ENCODE measurements at regions not wholly inside any gene's neighbourhood (a gene's known extent, or its start where the extent isn't known, plus 50 kb on each side); places are given as distances from the start of the nearest gene placed in this dataset.

- no peaks in the 10 kb centered on the region for H3K9me2 ChIP-seq (ENCODE audit: insufficient read depth, low read length)
- no peak overlapping the region for H3K4me3 ChIP-seq (ENCODE audit: low read depth, low read length, poor library complexity, severe bottlenecking)
- no peaks in the 10 kb centered on the region for H4K20me1 ChIP-seq (ENCODE audit: insufficient read depth, low read length)
- no peaks in the 10 kb centered on the region for H3K36me3 ChIP-seq (ENCODE audit: insufficient read depth, low read length)
- no peak overlapping the region for H2AFZ ChIP-seq (ENCODE audit: low read length)
- H3K79me2 ChIP-seq (ENCODE audit: insufficient read depth, low read depth, low read length): no peaks in the 10 kb centered on the region
- H3K9me3 ChIP-seq (ENCODE audit: low read length): no peaks in the 10 kb centered on the region; the same call in 1 of the 2 replicates
- POLR2A ChIA-PET: interaction anchor here (0.7 kb wide), 1 partner anchor 10 kb away, joined by 3 read pairs; no protein-coding TSS in a partner anchor
- H3K4me1 ChIP-seq (ENCODE audit: insufficient read depth, low read length, poor library complexity, severe bottlenecking): peaks cover 3% of the 10 kb centered on the region
- intact Hi-C loops (cut with micrococcal nuclease; ENCODE audit: unreplicated experiment): no loop called here
- BruUV-seq (replicated peaks): no TSS peak
- no peak for TF ChIP-seq CTCF (conservative IDR thresholded peaks at IDR 0.05; ENCODE audit: low read length)
- DNase-seq (ENCODE audit: low spot score): no peak
- no peak overlapping the region for H3K4me2 ChIP-seq (ENCODE audit: low read length)
- CTCF ChIA-PET (ENCODE audit: unreplicated experiment): no interaction called here
- no peak overlapping the region for H3K27ac ChIP-seq (ENCODE audit: low read depth, low read length, poor library complexity, severe bottlenecking)
Measured at GRCh38 chr5:163938595-163938994, 433.2 kb downstream of the MAT2B start.

DNA sequence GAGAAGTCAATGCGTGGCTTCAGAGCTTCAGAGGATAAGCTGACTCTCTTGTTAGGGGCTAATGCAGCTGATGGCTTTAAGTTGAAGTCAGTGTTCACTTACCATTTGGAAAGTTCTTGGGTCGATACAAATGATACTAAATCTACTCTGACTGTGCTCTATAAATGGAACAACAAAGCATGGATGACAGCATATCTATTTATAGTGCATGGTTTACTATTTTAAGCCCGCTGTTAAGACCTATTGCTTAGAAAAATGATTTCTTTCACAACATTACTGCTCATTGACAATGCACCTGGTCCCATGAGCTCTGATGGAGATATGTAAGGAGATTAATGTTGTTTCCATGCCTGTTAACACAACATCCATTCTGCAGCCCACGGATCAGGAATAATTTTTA is 435.7 kb downstream of the MAT2B start:
- no peaks in the 10 kb centered on the region; the same call in 1 of the 2 replicates for H3K9me3 ChIP-seq (ENCODE audit: low read length)
- no peak for TF ChIP-seq CTCF (conservative IDR thresholded peaks at IDR 0.05; ENCODE audit: low read length)
- TF ChIP-seq EZH2phosphoT487 (IDR thresholded peaks at IDR 0.05; ENCODE audit: borderline replicate concordance, low read depth, low read length): no peak
- intact Hi-C loops (cut with micrococcal nuclease; ENCODE audit: unreplicated experiment): no loop called here
- no peaks in the 10 kb centered on the region for H3K36me3 ChIP-seq (ENCODE audit: insufficient read depth, low read length)
- ChIA-PET CTCF (ENCODE audit: unreplicated experiment) (no interaction called here), POLR2A (interaction anchor here (0.7 kb wide), 1 partner anchor 191 kb away, joined by 3 read pairs; no protein-coding TSS in a partner anchor)
- H4K20me1 ChIP-seq (ENCODE audit: insufficient read depth, low read length): no peaks in the 10 kb centered on the region
- H3K9me2 ChIP-seq (ENCODE audit: insufficient read depth, low read length): no peaks in the 10 kb centered on the region
- H3K4me3 ChIP-seq (ENCODE audit: low read depth, low read length, poor library complexity, severe bottlenecking): no peak overlapping the region
- H3K4me2 ChIP-seq (ENCODE audit: low read length): no peak overlapping the region
- no peaks in the 10 kb centered on the region for H3K79me2 ChIP-seq (ENCODE audit: insufficient read depth, low read depth, low read length)
- no peak for DNase-seq (ENCODE audit: low spot score)
- BruUV-seq (replicated peaks): no TSS peak
- H2AFZ ChIP-seq (ENCODE audit: low read length): no peak overlapping the region
- H3K27ac ChIP-seq (ENCODE audit: low read depth, low read length, poor library complexity, severe bottlenecking): no peak overlapping the region
- peaks cover 5% of the 10 kb centered on the region for H3K4me1 ChIP-seq (ENCODE audit: insufficient read depth, low read length, poor library complexity, severe bottlenecking)

DNA sequence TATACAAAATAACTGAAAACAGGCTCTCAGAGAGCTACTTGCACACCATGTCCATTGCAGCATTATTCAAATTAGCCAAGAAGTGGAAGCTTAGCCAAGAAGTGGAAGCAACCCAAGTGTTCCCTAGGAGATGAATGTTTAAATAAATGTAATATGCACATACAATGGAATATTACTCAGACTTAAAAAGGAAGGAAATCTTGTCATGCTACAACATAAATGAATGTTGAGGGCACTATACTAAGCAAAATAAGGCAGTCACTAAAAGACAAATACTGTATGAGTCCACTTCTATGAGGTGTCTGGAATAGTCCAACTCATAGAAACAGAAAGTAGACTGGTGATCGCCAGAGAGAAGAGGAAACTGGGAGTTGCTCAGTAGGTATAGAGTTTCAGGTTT is 438.1 kb downstream of the MAT2B start:
- H3K36me3 ChIP-seq (ENCODE audit: insufficient read depth, low read length): no peaks in the 10 kb centered on the region
- no peak overlapping the region for H3K27ac ChIP-seq (ENCODE audit: low read depth, low read length, poor library complexity, severe bottlenecking)
- no peak overlapping the region; the same call in 1 of the 2 replicates for H3K4me2 ChIP-seq (ENCODE audit: low read length)
- H3K79me2 ChIP-seq (ENCODE audit: insufficient read depth, low read depth, low read length): no peaks in the 10 kb centered on the region
- TF ChIP-seq CTCF (conservative IDR thresholded peaks at IDR 0.05; ENCODE audit: low read length) (no peak), EZH2phosphoT487 (IDR thresholded peaks at IDR 0.05; ENCODE audit: borderline replicate concordance, low read depth, low read length) (no peak)
- no TSS peak for BruUV-seq (replicated peaks)
- H3K9me2 ChIP-seq (ENCODE audit: insufficient read depth, low read length): no peaks in the 10 kb centered on the region
- H4K20me1 ChIP-seq (ENCODE audit: insufficient read depth, low read length): no peaks in the 10 kb centered on the region
- intact Hi-C loops (cut with micrococcal nuclease; ENCODE audit: unreplicated experiment): no loop called here
- ChIA-PET CTCF (ENCODE audit: unreplicated experiment) (no interaction called here), POLR2A (interaction anchor here (0.7 kb wide), 3 partner anchors 83 to 620 kb away, joined by 3 to 8 read pairs (median 3); no protein-coding TSS in a partner anchor)
- H3K4me1 ChIP-seq (ENCODE audit: insufficient read depth, low read length, poor library complexity, severe bottlenecking): peaks cover 5% of the 10 kb centered on the region
- H3K9me3 ChIP-seq (ENCODE audit: low read length): no peaks in the 10 kb centered on the region; the same call in 1 of the 2 replicates
- peak overlapping the region; percentile 32; the same call in 1 of the 2 replicates for H2AFZ ChIP-seq (ENCODE audit: low read length)
- DNase-seq (ENCODE audit: low spot score): no peak
- H3K4me3 ChIP-seq (ENCODE audit: low read depth, low read length, poor library complexity, severe bottlenecking): peak overlapping the region; percentile 10
